BE2C (cell line): ENCODE measurements at regions not wholly inside any gene's neighbourhood (a gene's known extent, or its start where the extent isn't known, plus 50 kb on each side); places are given as distances from the start of the nearest gene placed in this dataset.
"Not testable (repeated sequence)": the region's sequence is repeated elsewhere in the genome, so short reads cannot be mapped to it uniquely, and the experiment has no call there.

Source experiments
- DNase-seq: peaks from one replicate; pipeline ENCODE4 v3.0.0-alpha.2; 2020
- H3K27me3 ChIP-seq: fragments of 250-450 bp; sonication (Bioruptor Pico); 2 replicates; pipeline ENCODE4 v1.5.1; 2020; ENCODE audit warnings: mild to moderate bottlenecking
- H3K36me3 ChIP-seq: fragments of 250-450 bp; sonication (Bioruptor Pico); 2 replicates; pipeline ENCODE4 v1.5.1; 2020; ENCODE audit warnings: mild to moderate bottlenecking
- H3K4me1 ChIP-seq: fragments of 250-450 bp; sonication (Bioruptor Pico); 2 replicates; pipeline ENCODE4 v1.5.1; 2020
- H3K4me3 ChIP-seq: 2 replicates; pipeline ENCODE4 v1.5.1; 2011; ENCODE audit warnings: low read depth, low read length
- H3K9me3 ChIP-seq: fragments of 250-450 bp; sonication (Bioruptor Pico); 2 replicates; pipeline ENCODE4 v1.5.1; 2020
- TF ChIP-seq, protein P1 (sequence below): IDR thresholded peaks from 2 replicates; pipeline ENCODE4 v1.5.1; 2012; ENCODE audit warnings: mild to moderate bottlenecking, low read depth, low read length

DNA sequence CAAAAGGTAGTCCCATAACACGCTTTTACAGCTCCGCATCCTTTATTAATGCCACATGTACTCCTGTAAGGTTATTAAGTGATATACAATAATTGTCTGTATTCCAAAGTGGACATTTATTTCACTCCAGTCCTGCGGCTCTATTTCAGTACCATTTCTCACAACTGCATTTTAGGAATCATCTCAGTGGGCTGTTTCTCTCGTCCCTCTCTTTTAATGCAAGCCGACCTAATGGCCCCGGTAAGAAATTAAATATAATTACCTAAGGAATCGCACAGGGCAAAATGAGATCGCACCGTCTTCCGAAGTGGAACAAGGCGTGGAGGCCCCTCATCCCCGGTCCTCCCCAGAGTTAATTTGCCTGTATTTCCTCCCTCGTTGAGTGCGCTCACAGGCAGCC is 216.5 kb downstream of the RAB11FIP2 start:
- Histone ChIP-seq H3K4me3 (no peak overlapping the region), H3K4me1 (no peaks in the 10 kb centered on the region), H3K36me3 (no peaks in the 10 kb centered on the region), H3K9me3 (no peaks in the 10 kb centered on the region), H3K27me3 (no peaks in the 10 kb centered on the region)
- TF ChIP-seq, protein P1, sequence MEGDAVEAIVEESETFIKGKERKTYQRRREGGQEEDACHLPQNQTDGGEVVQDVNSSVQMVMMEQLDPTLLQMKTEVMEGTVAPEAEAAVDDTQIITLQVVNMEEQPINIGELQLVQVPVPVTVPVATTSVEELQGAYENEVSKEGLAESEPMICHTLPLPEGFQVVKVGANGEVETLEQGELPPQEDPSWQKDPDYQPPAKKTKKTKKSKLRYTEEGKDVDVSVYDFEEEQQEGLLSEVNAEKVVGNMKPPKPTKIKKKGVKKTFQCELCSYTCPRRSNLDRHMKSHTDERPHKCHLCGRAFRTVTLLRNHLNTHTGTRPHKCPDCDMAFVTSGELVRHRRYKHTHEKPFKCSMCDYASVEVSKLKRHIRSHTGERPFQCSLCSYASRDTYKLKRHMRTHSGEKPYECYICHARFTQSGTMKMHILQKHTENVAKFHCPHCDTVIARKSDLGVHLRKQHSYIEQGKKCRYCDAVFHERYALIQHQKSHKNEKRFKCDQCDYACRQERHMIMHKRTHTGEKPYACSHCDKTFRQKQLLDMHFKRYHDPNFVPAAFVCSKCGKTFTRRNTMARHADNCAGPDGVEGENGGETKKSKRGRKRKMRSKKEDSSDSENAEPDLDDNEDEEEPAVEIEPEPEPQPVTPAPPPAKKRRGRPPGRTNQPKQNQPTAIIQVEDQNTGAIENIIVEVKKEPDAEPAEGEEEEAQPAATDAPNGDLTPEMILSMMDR = no peak
- DNase-seq = no peak

DNA sequence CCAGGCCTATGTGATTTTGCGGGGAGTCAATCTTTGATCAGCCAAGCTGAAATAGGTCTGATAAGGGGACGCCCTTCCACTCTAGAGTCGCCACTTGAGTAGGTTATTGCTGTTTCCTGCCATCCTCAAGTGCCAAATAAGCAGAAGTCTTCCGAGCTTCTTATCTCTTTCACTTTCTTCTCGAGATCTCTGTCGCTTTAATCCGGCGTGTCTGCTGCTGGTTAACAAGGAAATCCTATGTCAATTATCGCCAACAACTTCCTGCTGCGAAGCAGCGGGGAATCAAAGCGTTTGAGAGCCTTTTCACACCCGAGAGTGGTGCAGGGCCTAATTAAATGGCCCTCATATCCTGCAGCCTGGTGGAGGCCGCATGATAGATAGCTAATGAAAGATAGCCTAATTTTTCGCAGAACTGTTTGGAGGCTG is 215.9 kb downstream of the RAB11FIP2 start:
- no peaks in the 10 kb centered on the region for H3K9me3 ChIP-seq
- H3K4me3 ChIP-seq = no peak overlapping the region
- TF ChIP-seq, protein P1 = no peak
- H3K27me3 ChIP-seq = no peaks in the 10 kb centered on the region
- no peak for DNase-seq
- no peaks in the 10 kb centered on the region for H3K4me1 ChIP-seq
- H3K36me3 ChIP-seq = no peaks in the 10 kb centered on the region

DNA sequence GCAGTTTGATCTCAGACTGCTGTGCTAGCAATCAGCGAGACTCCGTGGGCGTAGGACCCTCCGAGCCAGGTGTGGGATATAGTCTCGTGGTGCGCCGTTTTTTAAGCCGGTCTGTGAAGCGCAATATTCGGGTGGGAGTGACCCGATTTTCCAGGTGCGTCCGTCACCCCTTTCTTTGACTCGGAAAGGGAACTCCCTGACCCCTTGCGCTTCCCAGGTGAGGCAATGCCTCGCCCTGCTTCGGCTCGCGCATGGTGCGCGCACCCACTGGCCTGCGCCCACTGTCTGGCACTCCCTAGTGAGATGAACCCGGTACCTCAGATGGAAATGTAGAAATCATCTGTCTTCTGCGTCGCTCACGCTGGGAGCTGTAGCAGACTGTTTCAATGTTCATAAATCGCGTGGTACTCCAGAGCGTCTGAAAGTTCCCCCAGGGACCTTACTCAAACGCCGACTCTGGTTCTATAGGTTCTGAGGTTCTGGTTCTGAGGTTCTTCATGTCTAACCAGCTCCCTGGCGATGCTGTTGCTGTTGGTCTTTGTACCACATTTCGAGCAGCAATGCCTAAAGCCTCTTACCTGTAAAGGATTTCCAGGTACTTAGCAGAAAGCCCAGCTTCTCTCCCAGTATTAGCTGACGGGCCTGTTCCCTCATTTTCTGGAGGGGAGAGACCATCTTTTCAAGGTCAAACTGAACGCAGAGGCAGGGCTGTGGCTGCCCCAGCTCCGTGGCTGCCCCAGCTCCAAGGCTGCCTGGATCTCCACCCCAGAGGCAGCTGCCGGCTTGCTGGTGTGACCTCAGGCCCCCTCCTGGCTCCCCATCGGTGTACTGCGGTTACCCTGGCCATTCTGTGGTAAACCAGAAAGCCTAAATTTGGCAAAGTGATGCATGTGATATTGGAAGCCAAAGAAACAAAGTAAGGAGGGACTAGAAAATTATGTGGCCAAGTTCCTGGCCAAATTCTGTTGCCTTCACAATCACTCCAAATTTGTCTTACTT is 207.9 kb downstream of the RAB11FIP2 start:
- not testable (repeated sequence) for H3K9me3 ChIP-seq, H3K27me3 ChIP-seq, DNase-seq, H3K4me3 ChIP-seq, H3K4me1 ChIP-seq, H3K36me3 ChIP-seq

GRCh38 chr10:117856426-117856825 is 190.3 kb downstream of the RAB11FIP2 start:
- H3K4me1 ChIP-seq, H3K4me3 ChIP-seq, H3K9me3 ChIP-seq, H3K27me3 ChIP-seq, H3K36me3 ChIP-seq, DNase-seq: not testable (repeated sequence)

DNA sequence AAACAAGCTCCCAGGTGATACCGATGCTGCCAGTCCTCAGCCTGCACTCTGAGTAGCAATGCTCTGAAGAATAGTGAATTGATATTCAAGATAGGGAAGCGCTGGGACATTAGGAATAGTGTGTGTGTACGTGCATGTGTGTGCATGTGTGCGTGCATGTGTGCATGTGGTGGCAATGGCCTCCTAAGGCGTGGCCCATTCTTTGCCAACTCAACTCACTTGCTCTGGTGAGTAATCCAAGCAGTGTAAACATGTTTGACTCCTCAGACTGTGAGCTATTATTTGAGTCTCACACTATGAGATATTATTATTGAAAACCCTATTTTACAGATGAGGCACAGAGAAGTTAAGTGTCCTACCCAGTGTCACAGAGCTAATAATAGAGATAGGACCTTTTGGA is 186.6 kb downstream of the RAB11FIP2 start:
- Histone ChIP-seq H3K4me1 (no peaks in the 10 kb centered on the region), H3K9me3 (no peaks in the 10 kb centered on the region), H3K36me3 (no peaks in the 10 kb centered on the region), H3K27me3 (no peaks in the 10 kb centered on the region), H3K4me3 (no peak overlapping the region)
- TF ChIP-seq, protein P1 = no peak
- DNase-seq = no peak

DNA sequence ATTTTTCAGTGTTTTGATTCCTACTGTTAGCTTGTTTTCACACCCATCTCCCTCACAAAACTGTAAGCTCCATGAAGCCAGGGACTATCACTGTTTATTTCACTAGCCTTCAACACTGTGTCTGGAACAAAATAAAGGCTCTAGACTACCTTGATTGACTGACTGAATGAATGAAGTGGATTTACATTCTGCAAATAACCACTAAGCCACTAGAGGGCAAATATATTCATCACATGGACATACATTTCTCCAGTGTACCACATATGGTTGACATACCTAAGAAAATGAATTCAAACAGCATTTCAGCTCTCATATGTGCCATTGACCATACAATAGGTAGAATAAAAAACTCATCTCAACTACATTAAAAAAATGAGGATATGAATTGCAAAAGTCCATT is 185.9 kb downstream of the RAB11FIP2 start:
- Histone ChIP-seq H3K4me3 (no peak overlapping the region), H3K27me3 (no peaks in the 10 kb centered on the region), H3K9me3 (no peaks in the 10 kb centered on the region), H3K36me3 (no peaks in the 10 kb centered on the region), H3K4me1 (no peaks in the 10 kb centered on the region)
- TF ChIP-seq, protein P1 = peak; percentile 47
- DNase-seq = no peak

GRCh38 chr10:117861329-117861728 is 185.4 kb downstream of the RAB11FIP2 start:
- no peaks in the 10 kb centered on the region for H3K9me3 ChIP-seq
- no peak for DNase-seq
- TF ChIP-seq, protein P1 = no peak
- no peaks in the 10 kb centered on the region for H3K36me3 ChIP-seq
- H3K4me1 ChIP-seq = no peaks in the 10 kb centered on the region
- no peak overlapping the region for H3K4me3 ChIP-seq
- H3K27me3 ChIP-seq = no peaks in the 10 kb centered on the region
